NCI-H446 (cell line): ENCODE measurements at regions not wholly inside any gene's neighbourhood (a gene's known extent, or its start where the extent isn't known, plus 50 kb on each side); places are given as distances from the start of the nearest gene placed in this dataset.
A peak's percentile ranks its signal among the peaks of the same experiment; 100 is the strongest.

Experiments
- DNase-seq, 2 experiments: peaks; one replicate each; lab custom pipeline; 2025; lab: John Stamatoyannopoulos, UW

- DNase-seq = no peak
Measured at GRCh38 chr11:115897707-115898106, 393.5 kb upstream of the CADM1 start.

DNA sequence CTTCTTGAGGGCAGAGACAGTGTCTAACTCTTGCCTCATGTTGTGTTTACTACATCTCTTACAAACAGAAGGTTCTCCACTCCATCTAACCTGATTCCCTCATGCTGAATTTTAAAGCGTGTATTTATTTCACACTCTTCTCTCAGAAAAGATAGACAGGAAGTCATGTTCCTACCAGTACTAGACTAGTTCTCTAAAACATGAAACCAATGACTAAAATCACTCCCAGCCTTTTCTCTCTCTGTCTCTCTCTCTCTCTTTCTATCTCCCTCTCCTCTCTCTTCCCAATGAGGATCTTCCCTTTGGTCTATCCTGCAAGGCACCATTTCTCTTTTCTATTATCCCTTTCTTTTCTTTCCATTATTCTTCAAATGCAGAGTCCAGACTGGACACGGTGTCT is 391.9 kb upstream of the CADM1 start:
- DNase-seq = no peak

GRCh38 chr11:115895594-115895993 is 391.4 kb upstream of the CADM1 start:
- DNase-seq = no peak

- no peak for DNase-seq
Measured at GRCh38 chr11:115894176-115894575, 390.0 kb upstream of the CADM1 start.

- DNase-seq = no peak
Measured at GRCh38 chr11:115893461-115894099, 389.4 kb upstream of the CADM1 start.

DNA sequence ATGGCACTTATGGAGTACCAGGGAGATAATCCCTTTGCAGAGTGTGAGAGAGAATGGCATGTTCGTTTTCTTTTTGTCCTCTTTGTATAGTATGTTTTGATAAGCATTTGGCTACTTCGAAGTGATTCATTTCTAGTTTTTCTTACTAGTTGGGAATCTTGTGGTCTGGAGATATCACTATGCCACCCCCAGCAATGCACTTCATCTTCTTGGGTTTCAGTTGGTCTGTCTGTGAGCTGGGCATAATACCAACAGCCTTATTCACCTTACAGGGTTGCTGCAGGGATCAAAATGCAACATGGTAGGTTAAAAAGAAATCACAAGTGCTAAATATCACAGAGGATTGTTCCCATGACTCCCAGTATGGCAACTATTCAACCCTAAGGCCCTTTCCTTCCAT is 387.8 kb upstream of the CADM1 start:
- no peak for DNase-seq

DNA sequence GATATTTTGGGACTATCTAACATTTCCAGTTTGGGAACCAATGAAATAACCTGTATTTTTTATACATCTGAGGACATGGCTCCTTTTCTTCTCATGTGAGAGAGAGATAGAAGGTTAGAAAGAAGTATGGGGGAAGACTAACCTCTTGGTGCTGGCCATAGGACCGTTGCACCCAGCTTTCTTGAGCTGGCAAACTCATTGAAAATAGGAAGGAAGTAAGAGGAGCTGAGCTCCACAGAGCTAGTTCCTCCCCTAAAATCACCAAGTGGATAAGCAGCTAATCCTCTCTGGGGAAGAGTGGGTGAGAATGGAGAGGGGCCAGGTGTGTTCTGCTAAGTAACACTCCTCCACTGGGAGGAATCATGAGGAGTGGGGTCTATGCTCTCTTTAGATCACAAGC is 387.4 kb upstream of the CADM1 start:
- no peak for DNase-seq

DNA sequence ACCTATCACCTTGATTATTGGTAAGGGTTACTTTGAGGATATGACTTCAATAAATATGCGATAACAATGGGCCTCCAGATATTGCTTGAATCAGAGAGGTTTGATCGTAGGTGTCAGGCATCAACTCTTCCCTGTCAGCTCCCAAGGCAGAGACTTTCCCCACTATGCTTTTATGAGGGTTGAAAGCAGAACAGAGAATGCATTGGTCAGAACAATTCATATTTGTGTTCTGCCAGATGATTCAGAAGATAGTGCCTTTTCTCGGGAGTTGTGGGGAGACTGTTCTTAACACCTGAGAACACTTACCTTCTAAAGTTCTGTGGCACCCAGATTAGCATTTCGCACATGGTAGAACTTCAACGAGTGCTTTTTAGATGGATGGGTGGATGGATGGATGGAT is 386.3 kb upstream of the CADM1 start:
- no peak for DNase-seq

DNA sequence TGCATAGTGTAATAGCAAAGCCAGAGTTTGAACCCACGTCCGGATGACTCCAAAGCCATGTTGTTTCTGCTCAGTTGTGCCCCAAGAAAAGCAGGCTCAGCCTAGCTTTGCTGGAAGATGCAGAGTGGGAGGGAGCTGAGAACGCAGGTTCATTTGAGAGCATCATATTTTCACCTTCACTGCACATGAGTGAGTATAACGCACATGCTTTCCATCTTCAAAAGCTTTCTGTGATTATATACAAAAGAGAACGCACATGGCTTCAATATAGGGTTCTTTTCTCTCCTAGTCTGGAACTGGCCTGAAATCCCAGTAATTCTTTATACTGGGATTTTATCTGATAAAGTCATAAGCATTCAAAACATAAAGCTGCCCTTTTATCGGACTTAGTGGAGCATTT is 385.5 kb upstream of the CADM1 start:
- DNase-seq = no peak

DNA sequence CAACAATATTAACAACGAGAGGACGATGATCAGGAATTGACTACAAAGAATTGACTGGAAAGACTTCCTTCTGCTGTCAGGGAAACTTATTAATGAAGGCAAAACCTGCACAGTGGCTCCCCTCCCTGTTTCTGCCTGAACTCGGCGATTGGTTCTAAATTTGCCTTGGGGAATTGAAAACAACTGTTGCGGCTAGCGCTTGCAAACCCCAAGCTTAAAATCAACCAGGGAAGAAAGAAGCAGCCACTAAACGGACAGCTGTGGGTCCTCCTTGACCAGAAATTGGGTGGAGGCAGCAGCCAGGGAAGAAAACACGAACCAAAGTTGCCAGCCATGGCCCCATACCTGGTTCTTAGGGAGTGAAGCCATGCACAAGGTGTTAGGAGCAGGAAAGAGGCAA is 383.5 kb upstream of the CADM1 start:
- no peak for DNase-seq

GRCh38 chr11:115887316-115887715 is 383.1 kb upstream of the CADM1 start:
- DNase-seq = no peak

DNA sequence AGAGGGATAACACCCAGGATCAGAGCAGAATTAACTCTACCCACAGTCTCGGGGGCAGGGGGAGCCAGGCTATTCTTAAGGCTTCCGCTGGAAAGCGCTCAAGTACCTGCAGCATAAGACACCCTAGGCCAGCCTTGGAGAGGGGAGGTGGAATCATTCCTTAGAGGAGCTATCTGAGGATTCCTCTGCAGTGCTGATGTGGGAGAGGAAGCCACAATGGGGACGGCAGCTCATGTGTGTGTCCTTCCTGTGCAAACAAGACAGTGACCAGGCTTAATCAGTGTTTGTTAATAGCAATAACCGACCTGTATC is 382.2 kb upstream of the CADM1 start:
- no peak for DNase-seq

- DNase-seq = no peak
Measured at GRCh38 chr11:115885535-115886421, 381.6 kb upstream of the CADM1 start.

- DNase-seq = no peak
Measured at GRCh38 chr11:115884800-115885534, 380.8 kb upstream of the CADM1 start.

GRCh38 chr11:115874843-115875242 is 370.6 kb upstream of the CADM1 start:
- no peak for DNase-seq

DNA sequence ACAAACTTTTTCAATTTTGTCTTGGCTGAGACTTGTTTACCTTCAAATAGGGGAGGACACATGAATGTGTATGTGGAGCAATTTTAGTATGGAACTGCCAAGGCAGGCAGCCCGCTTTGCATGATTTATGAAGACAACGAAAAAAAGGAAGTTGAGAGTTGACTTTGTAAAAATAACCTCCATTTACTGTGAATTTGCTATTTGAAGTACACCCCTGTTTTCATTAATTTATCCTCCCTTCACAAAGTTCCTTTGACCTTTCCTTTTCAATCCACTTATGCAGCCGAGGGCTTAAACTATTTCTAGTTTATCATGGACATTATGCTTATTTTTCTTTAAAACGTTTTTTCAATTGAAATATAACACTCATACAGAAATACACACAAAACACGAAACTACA is 369.6 kb upstream of the CADM1 start:
- DNase-seq = no peak

- no peak for DNase-seq
Measured at GRCh38 chr11:115872416-115872815, 368.2 kb upstream of the CADM1 start.

DNA sequence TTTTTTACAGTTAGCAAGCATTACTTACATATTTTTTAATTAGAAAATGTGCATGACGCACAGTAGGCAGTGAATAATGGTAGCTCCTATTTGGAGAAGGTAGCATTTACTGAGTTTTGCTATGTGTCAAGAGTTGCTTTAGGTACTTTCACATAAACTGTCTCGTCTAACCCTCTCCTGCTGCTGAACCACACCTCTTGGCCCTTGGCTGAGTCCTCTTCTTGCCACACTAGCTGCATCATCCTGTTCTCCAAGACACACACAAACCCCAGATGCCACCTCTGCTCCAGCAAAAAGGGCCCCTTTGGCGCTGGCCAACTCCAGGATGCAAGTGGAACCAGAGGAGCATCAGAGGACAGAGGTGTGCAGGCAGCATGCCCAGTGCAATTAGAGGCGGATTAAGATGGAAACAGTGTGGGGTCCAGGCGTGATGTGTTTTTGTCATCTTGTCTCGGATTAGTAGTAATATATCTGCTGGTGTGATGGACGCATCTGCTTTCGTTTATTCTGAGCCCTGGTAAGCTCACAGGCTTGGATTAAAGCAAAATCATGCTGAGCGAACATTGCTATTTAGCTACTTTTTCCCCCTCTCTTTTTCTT is 367.0 kb upstream of the CADM1 start:
- peak in 1 of 2 experiments; percentile 21 for DNase-seq

DNA sequence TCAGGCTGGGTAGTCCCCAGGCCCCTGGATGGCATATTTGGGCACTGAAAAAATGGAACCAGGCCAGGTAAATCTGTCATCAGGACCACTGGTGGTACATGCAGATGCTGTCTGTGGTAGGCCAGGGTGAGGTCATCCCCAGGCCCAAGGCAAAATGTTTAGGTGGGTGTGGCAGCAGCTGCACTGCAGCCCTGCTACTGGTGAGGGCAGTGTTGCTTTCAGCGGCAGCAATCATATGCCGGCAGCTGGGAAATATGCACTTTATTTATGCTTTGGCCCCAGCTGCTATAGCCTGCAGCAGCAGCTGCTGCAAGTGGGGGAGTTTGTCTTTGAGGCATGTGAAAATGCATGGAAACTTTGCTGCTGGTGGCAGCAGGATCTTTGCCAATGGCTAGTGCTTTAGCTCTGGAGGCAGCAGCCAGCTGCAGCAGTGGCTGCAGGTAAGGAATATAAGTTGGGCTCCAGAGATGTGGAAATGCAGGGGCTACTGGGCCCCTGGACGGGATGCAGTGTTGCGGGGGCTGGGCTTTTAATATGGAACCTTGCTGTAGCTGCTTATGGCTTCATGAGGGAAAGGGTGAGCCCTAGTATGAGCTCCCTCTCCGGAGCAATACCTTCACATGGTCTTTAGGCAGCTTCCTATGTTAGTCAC is 365.7 kb upstream of the CADM1 start:
- peak; percentile 41 to 75 for DNase-seq

GRCh38 chr11:115869131-115869530 is 364.9 kb upstream of the CADM1 start:
- DNase-seq = no peak

DNA sequence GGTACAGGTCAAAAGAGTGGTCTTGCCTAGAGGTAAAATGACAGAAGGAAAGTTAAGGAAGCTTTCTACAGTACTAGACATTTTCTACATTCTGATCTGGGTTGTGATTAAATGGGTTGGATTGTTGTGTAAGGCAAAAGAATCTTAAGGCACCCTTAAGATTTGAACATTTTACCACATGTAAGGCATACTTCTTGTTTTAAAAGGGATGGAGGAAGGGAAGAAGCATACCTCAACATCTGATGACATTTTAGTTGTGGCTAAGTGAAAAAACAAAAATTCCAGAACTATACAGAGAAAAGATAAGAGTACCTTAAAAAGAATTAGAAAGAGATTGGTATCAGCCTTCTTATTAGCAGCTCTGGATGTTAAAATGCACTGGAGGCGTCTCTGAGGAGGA is 356.0 kb upstream of the CADM1 start:
- no peak for DNase-seq

DNA sequence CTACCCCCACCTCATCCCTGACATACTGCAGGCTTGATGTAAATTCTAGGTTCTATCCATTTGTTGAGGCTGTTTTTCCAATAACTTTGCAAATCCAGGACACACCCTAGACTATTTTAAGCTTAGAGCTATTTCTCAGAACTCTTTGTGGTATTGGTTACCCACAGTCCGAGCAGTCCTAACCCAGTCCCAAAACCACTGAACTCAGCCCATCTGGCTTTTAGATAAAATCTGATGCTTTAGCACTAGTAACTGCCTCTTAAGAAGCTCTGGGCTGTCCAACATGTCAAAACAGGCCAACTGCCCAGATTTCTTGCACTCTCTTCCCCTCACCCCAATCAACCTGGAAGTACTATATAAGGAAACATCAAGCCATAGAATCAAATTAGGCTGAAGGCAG is 344.4 kb upstream of the CADM1 start:
- DNase-seq = peak in 1 of 2 experiments; percentile 9
